ENCODE measurements at regions not wholly inside any gene's neighbourhood (a gene's known extent, or its start where the extent isn't known, plus 50 kb on each side); places are given as distances from the start of the nearest gene placed in this dataset.

DNA sequence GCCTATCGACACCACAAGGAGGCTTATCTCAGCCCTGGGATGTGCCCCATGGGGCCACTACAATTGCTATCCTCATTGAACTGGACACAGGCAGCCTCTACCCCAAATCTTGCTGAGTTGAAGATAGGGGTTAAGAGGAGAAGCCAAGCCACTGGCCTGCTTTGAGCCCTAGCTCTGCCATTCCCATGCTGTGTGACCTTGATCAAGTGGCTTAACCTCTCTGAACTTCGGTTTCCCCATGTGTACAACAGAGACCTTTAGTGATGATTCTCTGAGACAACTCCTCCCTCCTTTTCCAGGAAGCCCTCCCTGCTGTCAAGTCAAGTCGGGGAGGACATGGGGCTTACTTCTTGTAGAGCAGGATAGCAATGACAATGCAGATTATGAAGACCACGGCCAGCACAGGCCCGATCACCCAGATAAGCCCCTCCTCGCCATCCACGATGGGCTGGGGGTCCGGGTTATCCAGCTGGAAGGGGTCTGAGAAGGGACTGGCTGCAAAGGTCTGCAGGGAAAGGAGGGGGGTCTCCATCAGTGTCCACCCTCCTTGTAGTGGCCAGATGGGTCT is 121.6 kb downstream of the PTPRS start:
- H3K36me3 ChIP-seq (ENCODE audit: control insufficient read depth in 3 of 3, insufficient read depth in 2 of 3, low read depth in 1 of 3, low read length in 3 of 3): peaks cover 0 to 42% (median 0%) of the 10 kb centered on the region in 3 donors
- no peak for FAIRE-seq

DNA sequence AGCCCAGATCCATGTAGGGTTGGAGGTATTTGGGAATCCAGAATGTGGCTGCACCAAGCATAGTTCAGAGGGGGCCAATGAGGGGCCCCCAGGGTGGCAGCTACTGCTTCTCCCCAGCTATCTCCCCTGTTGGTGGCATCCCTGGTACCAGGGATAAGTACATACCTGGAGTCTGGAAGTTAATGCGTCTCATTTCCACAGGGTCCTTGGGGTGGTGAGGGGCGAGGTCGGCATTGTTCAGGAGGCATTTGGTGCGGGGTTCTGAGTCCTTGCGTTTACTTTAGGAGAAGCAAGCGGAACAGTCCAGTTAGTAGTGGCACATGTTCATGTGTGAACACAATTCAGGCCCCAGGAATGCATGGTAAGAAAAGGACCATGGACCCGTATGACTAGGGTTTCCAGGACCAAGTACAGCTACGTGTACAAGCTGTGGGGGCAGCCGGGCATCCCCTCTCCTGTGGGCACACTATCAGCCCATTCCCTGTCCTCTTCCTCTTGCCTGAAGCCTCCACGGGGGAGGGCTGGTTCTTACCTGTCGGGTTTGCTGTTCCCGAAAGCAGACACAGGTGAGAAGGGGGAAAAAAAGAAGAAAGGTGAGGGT is 122.3 kb downstream of the PTPRS start:
- Histone ChIP-seq H3K27me3 (ENCODE audit: control insufficient read depth in 3 of 3, insufficient read depth in 3 of 3, low read length in 3 of 3) (no peaks in the 10 kb centered on the region), H3K9me3 (ENCODE audit: control insufficient read depth in 2 of 2, insufficient read depth in 1 of 2, low read depth in 1 of 2, low read length in 1 of 2) (no peaks in the 10 kb centered on the region), H3K27ac (ENCODE audit: low read depth in 1 of 3, low read length in 2 of 3) (no peak overlapping the region), H3K4me1 (ENCODE audit: control insufficient read depth in 3 of 3, insufficient read depth in 2 of 3, low read depth in 1 of 3, low read length in 2 of 3) (no peaks in the 10 kb centered on the region), H3K4me3 (ENCODE audit: low read depth in 1 of 3, low read length in 3 of 3) (no peak overlapping the region), H3K36me3 (ENCODE audit: control insufficient read depth in 3 of 3, insufficient read depth in 2 of 3, low read depth in 1 of 3, low read length in 3 of 3) (peaks cover 0 to 46% (median 0%) of the 10 kb centered on the region in 3 donors)
- no peak for FAIRE-seq
- 86 to 93% (median 87%) methylated on average over 12 of the region's 12 CpGs for WGBS, 3 donors
- no peak for DNase-seq

More for the DNA sequence above, 121.6 kb downstream of the PTPRS start:
- no peaks in the 10 kb centered on the region for H3K9me3 ChIP-seq (ENCODE audit: control insufficient read depth in 2 of 2, insufficient read depth in 1 of 2, low read depth in 1 of 2, low read length in 1 of 2)
- DNase-seq: no peak
- H3K4me3 ChIP-seq (ENCODE audit: low read depth in 1 of 3, low read length in 3 of 3): no peak overlapping the region
- no peak overlapping the region for H3K27ac ChIP-seq (ENCODE audit: low read depth in 1 of 3, low read length in 2 of 3)
- 79 to 89% (median 79%) methylated on average over 8 of the region's 8 CpGs for WGBS, 3 donors
- H3K4me1 ChIP-seq (ENCODE audit: control insufficient read depth in 3 of 3, insufficient read depth in 2 of 3, low read depth in 1 of 3, low read length in 2 of 3): no peaks in the 10 kb centered on the region
- H3K27me3 ChIP-seq (ENCODE audit: control insufficient read depth in 3 of 3, insufficient read depth in 3 of 3, low read length in 3 of 3): no peaks in the 10 kb centered on the region

DNA sequence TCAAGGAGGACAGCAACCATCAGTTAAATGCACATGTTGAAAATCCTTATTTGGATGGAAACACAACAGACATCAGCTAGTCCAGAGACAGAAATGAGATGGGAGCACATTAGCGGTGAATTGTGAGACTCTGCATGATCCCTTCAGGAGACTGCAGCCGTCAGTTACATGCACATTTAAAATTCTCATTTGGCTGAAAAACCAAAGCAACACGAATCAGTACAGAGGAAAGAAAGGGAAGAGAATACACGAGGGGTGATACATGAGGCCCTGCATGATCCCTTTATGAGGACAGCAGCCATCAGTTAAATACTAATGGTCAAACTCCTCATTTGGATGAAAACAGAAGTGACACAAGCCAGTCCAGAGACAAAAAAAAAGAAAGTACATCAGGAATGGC is 123.4 kb downstream of the PTPRS start:
- no peaks in the 10 kb centered on the region for H3K27me3 ChIP-seq (ENCODE audit: control insufficient read depth in 3 of 3, insufficient read depth in 3 of 3, low read length in 3 of 3)
- FAIRE-seq (no peak), DNase-seq (no peak)
- no peak overlapping the region for H3K27ac ChIP-seq (ENCODE audit: low read depth in 1 of 3, low read length in 2 of 3)
- no peaks in the 10 kb centered on the region for H3K9me3 ChIP-seq (ENCODE audit: control insufficient read depth in 2 of 2, insufficient read depth in 1 of 2, low read depth in 1 of 2, low read length in 1 of 2)
- H3K36me3 ChIP-seq (ENCODE audit: control insufficient read depth in 3 of 3, insufficient read depth in 2 of 3, low read depth in 1 of 3, low read length in 3 of 3): peaks cover 0 to 53% (median 0%) of the 10 kb centered on the region in 3 donors
- no peaks in the 10 kb centered on the region for H3K4me1 ChIP-seq (ENCODE audit: control insufficient read depth in 3 of 3, insufficient read depth in 2 of 3, low read depth in 1 of 3, low read length in 2 of 3)
- no peak overlapping the region for H3K4me3 ChIP-seq (ENCODE audit: low read depth in 1 of 3, low read length in 3 of 3)
- 74 to 92% (median 80%) methylated on average over 4 of the region's 4 CpGs for WGBS, 3 donors

DNA sequence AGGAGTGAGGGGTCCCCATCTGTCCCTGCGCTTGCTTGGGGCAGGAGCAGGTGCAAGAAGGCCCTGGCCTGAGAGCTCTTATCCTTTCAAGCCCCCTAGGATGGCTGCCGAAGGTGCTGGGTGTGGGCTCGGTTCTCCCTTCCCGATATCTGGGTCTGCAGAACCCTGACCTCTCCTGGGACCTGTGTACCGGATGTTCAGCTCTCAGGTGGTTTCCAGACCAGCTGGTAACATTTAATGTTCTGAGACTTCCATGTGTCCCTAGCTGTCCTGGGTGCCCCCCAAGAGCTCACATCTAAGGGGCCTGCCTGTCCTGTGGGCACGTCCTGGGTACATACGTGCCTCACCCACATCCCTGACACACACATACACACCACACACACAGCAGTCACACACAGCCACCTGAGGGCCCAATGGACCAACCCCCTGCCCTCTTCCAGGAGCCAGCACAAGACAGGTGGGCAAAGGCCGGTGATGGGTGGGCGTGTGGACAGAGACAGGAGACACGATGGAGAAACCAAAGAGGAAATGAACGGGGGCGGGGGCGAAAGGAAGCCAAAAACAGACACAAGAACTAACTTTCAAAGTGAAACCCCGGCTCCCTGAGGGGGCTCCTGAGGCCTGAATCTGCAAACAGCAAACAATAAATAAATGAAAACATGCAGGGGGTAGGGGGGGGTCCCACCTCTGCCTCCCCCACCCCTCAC is 124.3 kb downstream of the PTPRS start:
- WGBS, 3 donors: 80 to 88% (median 83%) methylated on average over 13 to 14 of the region's 14 CpGs
- no peak for DNase-seq
- no peak overlapping the region for H3K4me3 ChIP-seq (ENCODE audit: low read depth in 1 of 3, low read length in 3 of 3)
- no peaks in the 10 kb centered on the region for H3K27me3 ChIP-seq (ENCODE audit: control insufficient read depth in 3 of 3, insufficient read depth in 3 of 3, low read length in 3 of 3)
- peaks cover 0 to 57% (median 0%) of the 10 kb centered on the region in 3 donors for H3K36me3 ChIP-seq (ENCODE audit: control insufficient read depth in 3 of 3, insufficient read depth in 2 of 3, low read depth in 1 of 3, low read length in 3 of 3)
- FAIRE-seq: no peak
- no peak overlapping the region for H3K27ac ChIP-seq (ENCODE audit: low read depth in 1 of 3, low read length in 2 of 3)
- peaks cover 0 to 6% of the 10 kb centered on the region in 2 donors for H3K9me3 ChIP-seq (ENCODE audit: control insufficient read depth in 2 of 2, insufficient read depth in 1 of 2, low read depth in 1 of 2, low read length in 1 of 2)
- no peaks in the 10 kb centered on the region for H3K4me1 ChIP-seq (ENCODE audit: control insufficient read depth in 3 of 3, insufficient read depth in 2 of 3, low read depth in 1 of 3, low read length in 2 of 3)

DNA sequence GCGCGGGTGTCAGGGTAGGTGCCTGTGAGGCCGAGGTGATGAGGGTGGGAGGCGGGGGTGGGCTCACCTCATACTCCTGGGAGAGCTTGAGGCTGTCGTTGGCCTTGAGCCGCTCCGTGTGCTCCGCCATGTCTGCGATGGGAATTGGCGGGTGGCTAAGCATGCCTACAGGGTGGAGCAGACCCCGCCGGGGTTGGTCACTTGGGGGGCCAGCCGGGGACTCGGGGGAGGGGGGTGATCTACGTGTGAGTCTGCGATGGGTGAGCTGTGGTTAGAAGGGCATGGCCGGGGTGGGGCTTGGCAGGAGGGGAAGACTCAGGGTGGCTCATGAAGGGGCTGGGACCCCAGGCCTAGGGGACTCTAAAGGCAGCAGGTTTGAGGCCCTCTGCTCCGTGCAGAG is 125.2 kb downstream of the PTPRS start:
- Histone ChIP-seq H3K4me1 (ENCODE audit: control insufficient read depth in 3 of 3, insufficient read depth in 2 of 3, low read depth in 1 of 3, low read length in 2 of 3) (no peaks in the 10 kb centered on the region), H3K27me3 (ENCODE audit: control insufficient read depth in 3 of 3, insufficient read depth in 3 of 3, low read length in 3 of 3) (no peaks in the 10 kb centered on the region), H3K36me3 (ENCODE audit: control insufficient read depth in 3 of 3, insufficient read depth in 2 of 3, low read depth in 1 of 3, low read length in 3 of 3) (peaks cover 0 to 57% (median 0%) of the 10 kb centered on the region in 3 donors), H3K4me3 (ENCODE audit: low read depth in 1 of 3, low read length in 3 of 3) (no peak overlapping the region), H3K9me3 (ENCODE audit: control insufficient read depth in 2 of 2, insufficient read depth in 1 of 2, low read depth in 1 of 2, low read length in 1 of 2) (peaks cover 0 to 12% of the 10 kb centered on the region in 2 donors), H3K27ac (ENCODE audit: low read depth in 1 of 3, low read length in 2 of 3) (no peak overlapping the region)
- FAIRE-seq (no peak), DNase-seq (no peak)
- 93 to 96% (median 95%) methylated on average over 18 of the region's 18 CpGs for WGBS, 3 donors

DNA sequence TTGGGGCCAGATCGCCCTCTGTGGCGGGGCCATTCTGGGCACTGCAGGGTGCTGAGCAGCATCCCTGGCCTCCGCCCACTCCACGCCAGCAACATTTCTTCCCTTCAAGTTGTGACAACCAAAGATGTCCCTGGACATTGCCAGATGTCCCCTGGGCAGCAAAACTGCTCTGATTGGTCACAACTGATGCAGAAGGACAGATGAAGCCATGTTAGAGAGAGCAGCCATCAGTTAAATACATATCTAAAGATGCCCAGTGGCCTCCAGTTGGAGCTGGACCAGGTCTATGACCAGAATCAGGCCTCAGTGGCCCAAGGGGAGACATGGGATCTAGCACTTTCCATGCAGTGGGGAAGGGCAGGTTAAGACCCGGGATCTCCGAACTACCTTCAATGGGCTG is 125.7 kb downstream of the PTPRS start:
- no peak overlapping the region for H3K4me3 ChIP-seq (ENCODE audit: low read depth in 1 of 3, low read length in 3 of 3)
- no peaks in the 10 kb centered on the region for H3K27me3 ChIP-seq (ENCODE audit: control insufficient read depth in 3 of 3, insufficient read depth in 3 of 3, low read length in 3 of 3)
- FAIRE-seq (no peak), DNase-seq (no peak)
- H3K36me3 ChIP-seq (ENCODE audit: control insufficient read depth in 3 of 3, insufficient read depth in 2 of 3, low read depth in 1 of 3, low read length in 3 of 3): peaks cover 0 to 56% (median 0%) of the 10 kb centered on the region in 3 donors
- peaks cover 0 to 12% of the 10 kb centered on the region in 2 donors for H3K9me3 ChIP-seq (ENCODE audit: control insufficient read depth in 2 of 2, insufficient read depth in 1 of 2, low read depth in 1 of 2, low read length in 1 of 2)
- no peaks in the 10 kb centered on the region for H3K4me1 ChIP-seq (ENCODE audit: control insufficient read depth in 3 of 3, insufficient read depth in 2 of 3, low read depth in 1 of 3, low read length in 2 of 3)
- no peak overlapping the region for H3K27ac ChIP-seq (ENCODE audit: low read depth in 1 of 3, low read length in 2 of 3)
- 86 to 94% (median 86%) methylated on average over 6 of the region's 6 CpGs for WGBS, 3 donors

DNA sequence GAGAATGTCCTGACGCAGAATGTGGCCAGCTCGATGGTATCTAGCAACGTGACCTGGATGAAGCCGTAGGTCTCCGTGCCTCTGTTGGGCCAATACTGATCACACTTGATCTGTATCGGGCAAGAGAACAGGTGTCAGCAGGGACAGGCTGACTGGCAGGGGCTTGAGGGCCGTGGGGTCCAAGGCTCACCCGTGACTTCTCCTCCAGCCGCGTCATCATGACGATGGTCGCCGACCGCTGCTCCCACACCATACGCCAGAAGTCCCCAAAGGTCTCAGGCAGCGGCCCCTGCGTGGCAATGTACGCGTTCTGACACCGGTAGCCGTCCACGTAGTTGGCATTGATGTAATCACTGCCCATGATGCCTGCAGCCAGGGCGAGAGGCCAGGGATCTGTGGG is 126.2 kb downstream of the PTPRS start:
- no peak overlapping the region for H3K27ac ChIP-seq (ENCODE audit: low read depth in 1 of 3, low read length in 2 of 3)
- H3K9me3 ChIP-seq (ENCODE audit: control insufficient read depth in 2 of 2, insufficient read depth in 1 of 2, low read depth in 1 of 2, low read length in 1 of 2): peaks cover 0 to 14% of the 10 kb centered on the region in 2 donors
- DNase-seq: no peak
- H3K4me3 ChIP-seq (ENCODE audit: low read depth in 1 of 3, low read length in 3 of 3): no peak overlapping the region
- H3K36me3 ChIP-seq (ENCODE audit: control insufficient read depth in 3 of 3, insufficient read depth in 2 of 3, low read depth in 1 of 3, low read length in 3 of 3): peaks cover 0 to 53% (median 0%) of the 10 kb centered on the region in 3 donors
- no peaks in the 10 kb centered on the region for H3K4me1 ChIP-seq (ENCODE audit: control insufficient read depth in 3 of 3, insufficient read depth in 2 of 3, low read depth in 1 of 3, low read length in 2 of 3)
- H3K27me3 ChIP-seq (ENCODE audit: control insufficient read depth in 3 of 3, insufficient read depth in 3 of 3, low read length in 3 of 3): no peaks in the 10 kb centered on the region
- FAIRE-seq: no peak
- 93 to 95% (median 94%) methylated on average over 23 of the region's 23 CpGs for WGBS, 3 donors

DNA sequence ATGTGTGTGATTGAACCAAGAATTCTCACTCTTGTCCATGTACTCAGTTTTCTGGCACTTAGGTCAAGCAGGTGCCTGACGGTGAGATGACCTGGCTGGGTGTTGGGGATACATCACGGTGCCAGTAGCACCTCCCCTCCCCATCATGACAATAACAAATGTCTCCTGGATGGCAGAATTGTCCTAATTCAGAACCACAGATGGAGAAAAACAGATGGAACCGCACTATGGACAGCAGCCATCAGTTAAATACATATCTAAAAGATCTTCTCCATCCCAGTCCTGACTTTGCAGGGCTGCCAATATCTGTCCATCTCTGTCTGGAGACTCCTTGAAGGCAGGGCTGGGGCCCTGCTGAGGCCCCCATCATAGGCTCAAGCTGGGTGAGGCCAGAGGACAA is 126.9 kb downstream of the PTPRS start:
- no peaks in the 10 kb centered on the region for H3K4me1 ChIP-seq (ENCODE audit: control insufficient read depth in 3 of 3, insufficient read depth in 2 of 3, low read depth in 1 of 3, low read length in 2 of 3)
- WGBS, 3 donors: 79 to 95% (median 83%) methylated on average over 3 of the region's 3 CpGs
- H3K9me3 ChIP-seq (ENCODE audit: control insufficient read depth in 2 of 2, insufficient read depth in 1 of 2, low read depth in 1 of 2, low read length in 1 of 2): peaks cover 0 to 14% of the 10 kb centered on the region in 2 donors
- FAIRE-seq: no peak
- peaks cover 0 to 53% (median 0%) of the 10 kb centered on the region in 3 donors for H3K36me3 ChIP-seq (ENCODE audit: control insufficient read depth in 3 of 3, insufficient read depth in 2 of 3, low read depth in 1 of 3, low read length in 3 of 3)
- H3K27me3 ChIP-seq (ENCODE audit: control insufficient read depth in 3 of 3, insufficient read depth in 3 of 3, low read length in 3 of 3): no peaks in the 10 kb centered on the region
- no peak for DNase-seq
- no peak overlapping the region for H3K27ac ChIP-seq (ENCODE audit: low read depth in 1 of 3, low read length in 2 of 3)
- no peak overlapping the region for H3K4me3 ChIP-seq (ENCODE audit: low read depth in 1 of 3, low read length in 3 of 3)
